ENCODE measurements at regions not wholly inside any gene's neighbourhood (a gene's known extent, or its start where the extent isn't known, plus 50 kb on each side); places are given as distances from the start of the nearest gene placed in this dataset.

DNA sequence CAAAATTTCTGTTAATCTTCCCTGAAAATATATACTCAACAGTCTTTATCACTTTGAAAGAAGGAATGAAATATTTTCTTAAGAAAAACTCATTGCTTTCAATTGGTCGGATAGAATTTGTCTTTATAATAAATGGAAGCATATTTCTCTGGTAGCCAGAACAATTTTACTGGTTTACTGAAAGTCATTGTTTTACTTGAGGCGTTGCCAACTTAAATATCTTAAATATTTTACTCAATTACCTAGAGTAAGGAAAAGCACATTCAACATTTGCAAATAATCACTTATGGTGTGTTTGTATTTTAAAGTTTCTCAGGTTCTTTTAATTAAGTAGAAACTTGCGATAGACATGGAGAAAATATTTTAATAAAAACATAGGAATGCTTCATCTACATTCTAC lies 1181.7 kb downstream of the EFNA5 start:
- Mint-ChIP-seq H3K27me3 (no peaks in the 10 kb centered on the region), H3K4me1 (no peaks in the 10 kb centered on the region), H3K4me3 (no peak overlapping the region), H3K27ac (no peak overlapping the region), H3K9me3 (ENCODE audit: insufficient read depth) (peaks cover 4% of the 10 kb centered on the region)
- Histone ChIP-seq H3K9me3 (ENCODE audit: control extremely low read depth in 1 of 3, control insufficient read depth in 2 of 3, insufficient read depth in 1 of 3, low read length in 2 of 3) (no peaks in the 10 kb centered on the region), H3K27ac (ENCODE audit: low read length in 2 of 2) (no peak overlapping the region), H4K20me1 (ENCODE audit: control insufficient read depth, insufficient read depth, low read length, poor library complexity, severe bottlenecking) (no peaks in the 10 kb centered on the region), H3K36me3 (replicated peaks in 1 of 2; ENCODE audit: control extremely low read depth in 1 of 2, control insufficient read depth in 1 of 2, extremely low read depth in 1 of 2, insufficient read depth in 2 of 2, low read length in 1 of 2) (no peaks in the 10 kb centered on the region), H3K79me2 (ENCODE audit: control insufficient read depth, insufficient read depth, low read length) (no peaks in the 10 kb centered on the region), H3K9ac (ENCODE audit: low read length) (no peak overlapping the region), H3K27me3 (replicated peaks in 1 of 4; ENCODE audit: control extremely low read depth in 1 of 4, control insufficient read depth in 3 of 4, insufficient read depth in 4 of 4, low read length in 3 of 4) (no peaks in the 10 kb centered on the region), H3K4me2 (replicated peaks; ENCODE audit: low read depth, low read length, poor library complexity, severe bottlenecking) (no peak overlapping the region), H2AFZ (ENCODE audit: insufficient read depth, low read depth, low read length, poor library complexity, severe bottlenecking) (no peak overlapping the region), H3K4me1 (ENCODE audit: control insufficient read depth in 2 of 2, insufficient read depth in 2 of 2, low read length in 2 of 2) (no peaks in the 10 kb centered on the region), H3K4me3 (ENCODE audit: control extremely low read depth in 1 of 5, extremely low read depth in 1 of 5, insufficient read depth in 1 of 5, low read depth in 2 of 5, low read length in 4 of 5) (no peak overlapping the region)
- ChIA-PET CTCF (no interaction called here), POLR2A (no interaction called here)
- intact Hi-C loops (cut with micrococcal nuclease) = no loop called here
- TF ChIP-seq, protein P1, sequence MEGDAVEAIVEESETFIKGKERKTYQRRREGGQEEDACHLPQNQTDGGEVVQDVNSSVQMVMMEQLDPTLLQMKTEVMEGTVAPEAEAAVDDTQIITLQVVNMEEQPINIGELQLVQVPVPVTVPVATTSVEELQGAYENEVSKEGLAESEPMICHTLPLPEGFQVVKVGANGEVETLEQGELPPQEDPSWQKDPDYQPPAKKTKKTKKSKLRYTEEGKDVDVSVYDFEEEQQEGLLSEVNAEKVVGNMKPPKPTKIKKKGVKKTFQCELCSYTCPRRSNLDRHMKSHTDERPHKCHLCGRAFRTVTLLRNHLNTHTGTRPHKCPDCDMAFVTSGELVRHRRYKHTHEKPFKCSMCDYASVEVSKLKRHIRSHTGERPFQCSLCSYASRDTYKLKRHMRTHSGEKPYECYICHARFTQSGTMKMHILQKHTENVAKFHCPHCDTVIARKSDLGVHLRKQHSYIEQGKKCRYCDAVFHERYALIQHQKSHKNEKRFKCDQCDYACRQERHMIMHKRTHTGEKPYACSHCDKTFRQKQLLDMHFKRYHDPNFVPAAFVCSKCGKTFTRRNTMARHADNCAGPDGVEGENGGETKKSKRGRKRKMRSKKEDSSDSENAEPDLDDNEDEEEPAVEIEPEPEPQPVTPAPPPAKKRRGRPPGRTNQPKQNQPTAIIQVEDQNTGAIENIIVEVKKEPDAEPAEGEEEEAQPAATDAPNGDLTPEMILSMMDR (IDR thresholded peaks at IDR 0.05) = no peak
- no peak for TF ChIP-seq EZH2 (IDR thresholded peaks at IDR 0.05; ENCODE audit: borderline replicate concordance, insufficient read depth, low read depth, low read length, poor library complexity, severe bottlenecking)
- DNase-seq = no peak
- WGBS (ENCODE audit: insufficient coverage) = no CpG with 5 or more reads among the region's 3 CpGs
- no peak for ATAC-seq (ENCODE audit: low read depth)

DNA sequence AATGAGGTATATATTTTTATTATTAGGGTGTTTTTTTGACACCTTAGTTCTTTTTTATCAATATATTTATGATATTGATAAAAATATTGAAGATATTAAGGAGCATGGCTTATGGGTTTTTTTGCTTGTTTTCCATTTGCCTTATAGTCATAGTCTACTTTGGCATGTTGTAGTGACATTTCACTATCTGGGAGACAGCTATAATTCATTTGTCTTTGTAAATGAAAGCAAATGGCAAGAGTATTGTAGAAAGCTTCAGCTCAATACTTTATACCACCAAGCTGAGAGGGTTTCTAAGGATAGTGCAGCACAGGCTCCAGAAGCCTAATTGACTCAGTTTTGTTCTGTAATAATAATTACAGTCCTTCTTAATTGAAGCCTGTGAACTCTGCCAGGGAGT lies 1182.3 kb downstream of the EFNA5 start:
- ATAC-seq (ENCODE audit: low read depth) (no peak), DNase-seq (no peak)
- H3K27ac Mint-ChIP-seq = no peak overlapping the region
- Histone ChIP-seq H3K27ac (ENCODE audit: low read length in 2 of 2) (no peak overlapping the region), H3K4me2 (replicated peaks; ENCODE audit: low read depth, low read length, poor library complexity, severe bottlenecking) (no peak overlapping the region), H3K9me3 (ENCODE audit: control extremely low read depth in 1 of 3, control insufficient read depth in 2 of 3, insufficient read depth in 1 of 3, low read length in 2 of 3) (no peaks in the 10 kb centered on the region), H3K9ac (ENCODE audit: low read length) (no peak overlapping the region), H3K36me3 (replicated peaks in 1 of 2; ENCODE audit: control extremely low read depth in 1 of 2, control insufficient read depth in 1 of 2, extremely low read depth in 1 of 2, insufficient read depth in 2 of 2, low read length in 1 of 2) (no peaks in the 10 kb centered on the region), H3K27me3 (replicated peaks in 1 of 4; ENCODE audit: control extremely low read depth in 1 of 4, control insufficient read depth in 3 of 4, insufficient read depth in 4 of 4, low read length in 3 of 4) (no peaks in the 10 kb centered on the region), H2AFZ (ENCODE audit: insufficient read depth, low read depth, low read length, poor library complexity, severe bottlenecking) (no peak overlapping the region), H4K20me1 (ENCODE audit: control insufficient read depth, insufficient read depth, low read length, poor library complexity, severe bottlenecking) (no peaks in the 10 kb centered on the region), H3K79me2 (ENCODE audit: control insufficient read depth, insufficient read depth, low read length) (no peaks in the 10 kb centered on the region), H3K4me3 (ENCODE audit: control extremely low read depth in 1 of 5, extremely low read depth in 1 of 5, insufficient read depth in 1 of 5, low read depth in 2 of 5, low read length in 4 of 5) (no peak overlapping the region), H3K4me1 (ENCODE audit: control insufficient read depth in 2 of 2, insufficient read depth in 2 of 2, low read length in 2 of 2) (no peaks in the 10 kb centered on the region)
- H3K9me3 Mint-ChIP-seq (ENCODE audit: insufficient read depth) = peaks cover 4% of the 10 kb centered on the region
- H3K4me3 Mint-ChIP-seq = no peak overlapping the region
- intact Hi-C loops (cut with micrococcal nuclease) = no loop called here
- no peaks in the 10 kb centered on the region for H3K4me1 Mint-ChIP-seq
- ChIA-PET CTCF (no interaction called here), POLR2A (no interaction called here)
- no peaks in the 10 kb centered on the region for H3K27me3 Mint-ChIP-seq
- TF ChIP-seq, protein P1 (IDR thresholded peaks at IDR 0.05) = no peak
- no peak for TF ChIP-seq EZH2 (IDR thresholded peaks at IDR 0.05; ENCODE audit: borderline replicate concordance, insufficient read depth, low read depth, low read length, poor library complexity, severe bottlenecking)
